ENCODE measurements at regions not wholly inside any gene's neighbourhood (a gene's known extent, or its start where the extent isn't known, plus 50 kb on each side); places are given as distances from the start of the nearest gene placed in this dataset.

DNA sequence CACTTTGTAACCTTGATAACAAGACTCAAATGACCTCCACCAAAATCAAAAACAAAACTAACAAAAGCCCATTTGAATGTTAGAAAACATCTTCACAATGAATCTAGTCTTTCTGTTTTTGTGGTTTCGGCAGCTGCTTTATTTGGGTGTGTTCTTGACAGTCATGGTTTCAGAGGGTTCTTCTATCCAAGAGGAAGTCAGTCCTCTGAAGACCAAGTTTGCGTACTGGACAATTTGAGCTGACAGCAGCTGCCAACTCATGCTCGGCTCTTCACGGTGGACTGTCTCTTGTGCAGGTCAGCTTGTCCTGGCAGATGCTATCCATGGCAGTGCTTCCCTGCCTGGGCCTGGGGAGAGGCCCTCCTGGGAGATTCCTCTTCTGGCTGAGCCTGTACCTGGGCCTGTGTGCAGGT lies 91.0 kb downstream of the TMEM17 start:
- intact Hi-C loops (cut with DNase I; ENCODE audit: low total_unique reads): no loop called here
- TF ChIP-seq CTCF (IDR thresholded peaks at IDR 0.05 in 4 of 5, conservative IDR thresholded peaks at IDR 0.05 in 1 of 5) (no peak), POLR2A (IDR thresholded peaks at IDR 0.05) (no peak)
- Histone ChIP-seq H3K27me3 (no peaks in the 10 kb centered on the region), H3K9me3 (no peaks in the 10 kb centered on the region), H3K36me3 (no peaks in the 10 kb centered on the region), H3K27ac (no peak overlapping the region), H3K4me3 (no peak overlapping the region), H3K4me1 (peaks cover 15 to 16% of the 10 kb centered on the region in 2 donors)
- ATAC-seq: no peak
- no peak for DNase-seq
- in situ Hi-C loops (cut with MboI; ENCODE audit: low sequenced_read_pairs in 4 of 4): loop anchor here in 3 of 4 donors (10.0 kb wide), 3 partner anchors 220 to 430 kb away; partner anchors contain the start of gene B3GNT2 (in 1 of the 3)

GRCh38 chr2:62413116-62413663 lies 92.8 kb downstream of the TMEM17 start:
- no peak for DNase-seq
- Histone ChIP-seq H3K27ac (no peak overlapping the region), H3K9me3 (no peaks in the 10 kb centered on the region), H3K4me3 (no peak overlapping the region), H3K27me3 (no peaks in the 10 kb centered on the region), H3K36me3 (no peaks in the 10 kb centered on the region), H3K4me1 (peaks cover 15 to 16% of the 10 kb centered on the region in 2 donors)
- no peak for ATAC-seq
- in situ Hi-C loops (cut with MboI; ENCODE audit: low sequenced_read_pairs in 4 of 4) (loop anchor here (5.0 to 10.0 kb wide), 5 partner anchors 218 to 496 kb away; partner anchors contain the start of gene B3GNT2 (in 1 of the 4)), intact Hi-C loops (cut with DNase I; ENCODE audit: low total_unique reads) (loop anchor here (5.0 kb wide), 2 partner anchors 216 to 421 kb away; partner anchors contain the start of gene B3GNT2)
- TF ChIP-seq CTCF (IDR thresholded peaks at IDR 0.05 in 4 of 5, conservative IDR thresholded peaks at IDR 0.05 in 1 of 5): no peak
- no peak for TF ChIP-seq POLR2A (IDR thresholded peaks at IDR 0.05)

- no peak overlapping the region for H3K4me3 ChIP-seq
- H3K27me3 ChIP-seq: no peaks in the 10 kb centered on the region
- no peak for DNase-seq
- in situ Hi-C loops (cut with MboI; ENCODE audit: low sequenced_read_pairs in 4 of 4): loop anchor here (5.0 to 10.0 kb wide), 5 partner anchors 218 to 495 kb away; partner anchors contain the start of gene B3GNT2 (in 1 of the 4)
- no peak overlapping the region for H3K27ac ChIP-seq
- TF ChIP-seq POLR2A (IDR thresholded peaks at IDR 0.05) (no peak), CTCF (IDR thresholded peaks at IDR 0.05 in 4 of 5, conservative IDR thresholded peaks at IDR 0.05 in 1 of 5) (peak in 1 of 5 experiments; percentile 38)
- intact Hi-C loops (cut with DNase I; ENCODE audit: low total_unique reads): loop anchor here (1.0 to 5.0 kb wide), 3 partner anchors 215 to 494 kb away; partner anchors contain the start of gene B3GNT2
- no peaks in the 10 kb centered on the region for H3K9me3 ChIP-seq
- H3K4me1 ChIP-seq: peaks cover 15 to 16% of the 10 kb centered on the region in 2 donors
- no peak for ATAC-seq
- H3K36me3 ChIP-seq: no peaks in the 10 kb centered on the region
Observed at GRCh38 chr2:62412347-62412742, 93.7 kb downstream of the TMEM17 start.

- Histone ChIP-seq H3K36me3 (no peaks in the 10 kb centered on the region), H3K4me1 (peaks cover 15 to 16% of the 10 kb centered on the region in 2 donors), H3K4me3 (no peak overlapping the region), H3K9me3 (no peaks in the 10 kb centered on the region), H3K27ac (peak overlapping the region; percentile 44 to 76 (median 56)), H3K27me3 (no peaks in the 10 kb centered on the region)
- TF ChIP-seq CTCF (IDR thresholded peaks at IDR 0.05 in 4 of 5, conservative IDR thresholded peaks at IDR 0.05 in 1 of 5) (no peak), POLR2A (IDR thresholded peaks at IDR 0.05) (no peak)
- ATAC-seq (no peak), DNase-seq (no peak)
- intact Hi-C loops (cut with DNase I; ENCODE audit: low total_unique reads) (loop anchor here (5.0 kb wide), 2 partner anchors 214 to 419 kb away; partner anchors contain the start of gene B3GNT2), in situ Hi-C loops (cut with MboI; ENCODE audit: low sequenced_read_pairs in 4 of 4) (loop anchor here (5.0 to 10.0 kb wide), 5 partner anchors 216 to 494 kb away; partner anchors contain the start of gene B3GNT2 (in 1 of the 4))
Observed at GRCh38 chr2:62410926-62411456, 95.0 kb downstream of the TMEM17 start.

Measured in gastrocnemius medialis (tissue), 4 donors.